Cardiac septum (tissue), 1 donor: ENCODE measurements at regions not wholly inside any gene's neighbourhood (a gene's known extent, or its start where the extent isn't known, plus 50 kb on each side); places are given as distances from the start of the nearest gene placed in this dataset.
"Not testable (repeated sequence)": the region's sequence is repeated elsewhere in the genome, so short reads cannot be mapped to it uniquely, and the experiment has no call there.

Experiments used
- DNase-seq: peaks from one replicate; pipeline ENCODE4 v3.0.0-alpha.2; 2020; ENCODE audit warnings: low spot score
- intact Hi-C: fragments of 100-400 bp; cut with DNase I; formaldehyde crosslinking; loops from one replicate; pipeline ENCODE4 v1.14.0; 2022
- donor health status: DM: no; HTN: no; CAD: no.

- intact Hi-C loops, result no loop called here
- DNase-seq, result no peak
Observed at GRCh38 chr11:98674390-98674789, 346.4 kb upstream of the CNTN5 start.

DNA sequence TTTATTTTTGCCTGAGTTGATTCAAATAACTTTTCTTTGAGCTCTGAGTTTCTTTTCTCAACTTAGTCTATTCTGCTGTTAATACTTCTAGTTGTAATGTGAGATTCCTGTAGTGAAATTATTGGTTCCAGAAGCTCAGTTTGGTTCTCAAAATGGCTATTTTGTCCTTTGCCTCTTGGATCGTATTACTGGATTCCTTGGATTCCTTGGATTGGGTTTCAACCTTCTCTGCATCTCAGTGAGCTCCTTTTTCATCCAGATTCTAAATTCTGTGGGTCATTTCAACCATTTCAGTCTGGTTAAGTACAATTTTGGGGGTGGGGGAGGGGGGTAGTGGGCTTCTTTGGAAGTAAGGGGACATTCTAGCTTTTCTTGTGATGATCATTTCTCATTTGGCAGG, 341.1 kb upstream of the CNTN5 start:
- no peak for DNase-seq
- intact Hi-C loops, result no loop called here

GRCh38 chr11:98701541-98701940, 319.2 kb upstream of the CNTN5 start:
- DNase-seq, result no peak
- intact Hi-C loops, result no loop called here

DNA sequence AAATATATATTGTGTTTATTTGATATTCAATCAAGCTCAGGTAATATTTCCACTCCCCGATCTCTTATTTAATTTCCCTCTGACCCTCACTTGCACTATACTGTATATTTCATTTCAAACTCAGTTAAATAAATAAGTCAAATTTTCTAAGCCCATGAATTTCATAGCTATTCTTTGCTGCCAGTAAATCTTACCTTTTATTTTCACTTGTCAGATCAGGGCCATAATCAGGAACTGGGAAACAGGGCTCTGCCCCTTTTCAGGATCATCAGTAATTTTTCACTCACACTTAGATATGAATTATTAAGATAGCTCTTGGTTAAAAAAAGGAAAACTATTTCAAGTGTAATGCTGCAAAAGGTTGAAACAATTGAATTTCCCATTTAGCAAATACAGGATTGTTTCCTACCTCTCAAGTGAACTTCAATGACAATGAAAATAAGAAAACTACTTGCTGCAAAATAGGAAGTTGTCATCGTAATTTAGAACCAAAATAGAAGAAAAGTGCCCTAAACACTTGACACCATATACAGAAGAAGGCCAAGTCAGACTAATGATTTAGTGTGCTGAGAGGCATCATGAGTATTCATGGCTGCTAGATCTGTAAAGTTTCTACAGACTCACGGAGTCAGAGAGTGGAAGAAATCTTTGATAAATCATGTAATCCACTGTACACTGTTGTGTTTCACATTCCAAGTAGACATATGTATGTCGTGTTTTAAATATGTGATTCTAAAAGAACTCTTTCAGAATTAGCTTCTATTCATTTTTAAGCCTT, 316.8 kb upstream of the CNTN5 start:
- DNase-seq, result no peak
- intact Hi-C loops, result no loop called here

DNA sequence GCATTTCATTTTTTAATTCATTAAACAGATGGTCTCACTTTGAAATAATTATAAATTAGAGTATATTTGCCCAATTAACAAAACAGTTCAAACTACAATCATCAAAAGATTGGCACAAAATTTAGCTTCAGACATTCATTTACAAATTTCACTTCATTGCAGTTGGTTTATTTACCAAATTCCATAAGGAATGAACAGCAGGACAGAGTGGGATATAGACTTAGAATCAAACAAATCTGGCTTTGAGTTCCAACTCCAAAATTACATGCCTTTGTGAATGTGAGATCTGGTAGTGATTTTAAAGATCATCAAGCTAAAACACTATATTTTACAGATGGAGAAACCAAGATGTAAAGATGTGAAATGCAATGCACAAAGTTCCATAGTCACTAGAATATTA, 310.7 kb upstream of the CNTN5 start:
- intact Hi-C loops, result no loop called here
- no peak for DNase-seq

GRCh38 chr11:98710986-98711385, 309.8 kb upstream of the CNTN5 start:
- intact Hi-C loops, result no loop called here
- no peak for DNase-seq

DNA sequence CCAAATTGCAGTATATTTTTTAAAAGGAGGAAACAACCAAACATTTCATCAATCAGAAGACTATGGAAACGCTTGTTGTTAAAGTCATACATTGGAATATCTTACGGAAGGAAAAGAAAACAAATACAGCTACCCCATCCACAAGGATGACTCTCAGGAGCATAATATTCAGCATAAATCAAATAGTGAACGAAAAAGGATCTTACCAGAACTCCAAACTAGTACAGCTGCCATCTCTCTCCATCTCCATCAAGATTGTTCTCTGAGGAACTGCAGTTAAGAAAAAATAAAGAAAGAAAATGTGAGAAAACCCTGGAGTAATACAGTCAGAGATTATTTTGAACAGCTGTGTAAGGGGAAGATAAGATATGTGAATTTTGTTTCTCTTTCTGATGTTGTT, 299.8 kb upstream of the CNTN5 start:
- no peak for DNase-seq
- intact Hi-C loops, result no loop called here

DNA sequence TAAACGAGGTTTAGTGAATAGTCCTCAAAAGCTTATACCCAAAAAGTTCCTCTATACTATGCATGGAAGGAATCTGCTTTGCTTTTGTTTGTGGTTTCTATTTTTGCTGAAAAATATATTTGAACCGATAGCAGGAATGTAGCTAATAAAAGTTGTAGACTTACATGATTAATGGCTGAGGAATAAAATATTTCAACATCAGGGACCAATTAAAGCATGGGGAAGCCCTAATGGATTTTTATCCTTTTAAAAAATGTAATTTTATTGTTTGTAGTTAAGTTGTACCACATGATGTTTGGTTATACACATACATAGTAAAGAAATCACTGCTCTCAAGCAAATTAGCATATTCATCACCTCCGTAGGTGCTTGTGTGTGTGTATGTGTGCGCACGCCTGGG, 295.3 kb upstream of the CNTN5 start:
- intact Hi-C loops, result no loop called here
- DNase-seq, result no peak

GRCh38 chr11:98728421-98728820, 292.3 kb upstream of the CNTN5 start:
- intact Hi-C loops, result no loop called here
- no peak for DNase-seq

GRCh38 chr11:98729118-98729517, 291.6 kb upstream of the CNTN5 start:
- no peak for DNase-seq
- intact Hi-C loops, result no loop called here

DNA sequence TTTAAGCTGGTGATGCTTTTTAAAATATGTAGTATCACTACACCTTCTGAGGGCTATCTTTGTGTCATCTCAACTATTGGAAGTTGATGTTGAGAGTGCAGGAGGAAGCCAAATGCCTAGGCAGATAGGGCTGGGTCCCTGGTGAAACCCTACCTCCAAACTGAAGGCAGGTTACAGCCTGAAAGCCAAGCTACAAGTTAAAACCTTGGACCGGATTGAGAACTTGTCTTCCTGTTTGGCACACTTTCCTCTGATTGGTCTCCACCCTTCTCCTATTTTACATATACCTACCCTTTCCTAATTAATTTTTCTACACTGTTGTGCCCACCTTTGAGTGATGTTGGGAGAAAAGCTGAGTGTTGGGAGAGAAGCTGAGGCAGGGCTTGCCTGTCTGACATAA, 287.8 kb upstream of the CNTN5 start:
- DNase-seq, result no peak
- intact Hi-C loops, result no loop called here

- DNase-seq, intact Hi-C loops: not testable (repeated sequence)
Observed at GRCh38 chr11:98733378-98733777, 287.4 kb upstream of the CNTN5 start.

- DNase-seq, result no peak
- intact Hi-C loops, result no loop called here
Observed at GRCh38 chr11:98734686-98735085, 286.1 kb upstream of the CNTN5 start.

DNA sequence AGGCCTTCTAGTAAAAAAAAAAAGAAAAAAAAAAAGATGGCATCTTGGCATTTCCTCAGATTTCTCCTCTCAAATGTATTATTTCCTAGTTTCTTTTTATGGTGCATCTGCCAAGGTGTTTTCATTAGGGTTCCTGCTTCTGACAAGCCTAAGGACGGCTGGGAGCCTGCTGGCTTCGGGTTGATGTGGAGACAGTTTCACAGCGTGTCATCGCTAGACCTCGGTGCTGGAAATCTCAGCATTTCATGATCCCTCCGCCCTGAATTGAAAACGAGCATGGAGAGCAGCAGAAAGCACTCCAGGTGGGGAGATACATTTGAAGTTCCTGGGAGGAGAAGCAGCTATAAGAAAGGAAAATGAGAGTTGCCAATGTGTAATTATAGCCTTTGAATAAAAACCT, 283.9 kb upstream of the CNTN5 start:
- no peak for DNase-seq
- intact Hi-C loops, result no loop called here

GRCh38 chr11:98740321-98740720, 280.4 kb upstream of the CNTN5 start:
- intact Hi-C loops, result no loop called here
- no peak for DNase-seq

DNA sequence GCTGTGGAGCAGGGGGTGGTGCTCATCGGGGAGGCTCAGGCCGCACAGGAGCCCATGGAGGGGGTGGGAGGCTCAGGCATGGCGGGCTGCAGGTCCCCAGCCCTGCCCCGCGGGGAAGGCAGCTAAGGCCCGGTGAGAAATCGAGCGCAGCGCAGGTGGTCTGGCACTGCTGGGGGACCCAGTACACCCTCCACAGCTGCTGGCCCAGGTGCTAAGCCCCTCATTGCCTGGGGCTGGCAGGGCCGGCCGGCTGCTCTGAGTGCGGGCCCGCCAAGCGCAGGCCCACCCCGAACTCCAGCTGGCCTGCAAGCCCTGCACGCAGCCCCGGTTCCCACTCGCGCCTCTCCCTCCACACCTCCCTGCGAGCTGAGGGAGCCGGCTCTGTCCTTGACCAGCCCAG, 257.3 kb upstream of the CNTN5 start:
- DNase-seq, intact Hi-C loops: not testable (repeated sequence)

- DNase-seq, result no peak
- intact Hi-C loops, result no loop called here
Observed at GRCh38 chr11:98766903-98767302, 253.8 kb upstream of the CNTN5 start.

DNA sequence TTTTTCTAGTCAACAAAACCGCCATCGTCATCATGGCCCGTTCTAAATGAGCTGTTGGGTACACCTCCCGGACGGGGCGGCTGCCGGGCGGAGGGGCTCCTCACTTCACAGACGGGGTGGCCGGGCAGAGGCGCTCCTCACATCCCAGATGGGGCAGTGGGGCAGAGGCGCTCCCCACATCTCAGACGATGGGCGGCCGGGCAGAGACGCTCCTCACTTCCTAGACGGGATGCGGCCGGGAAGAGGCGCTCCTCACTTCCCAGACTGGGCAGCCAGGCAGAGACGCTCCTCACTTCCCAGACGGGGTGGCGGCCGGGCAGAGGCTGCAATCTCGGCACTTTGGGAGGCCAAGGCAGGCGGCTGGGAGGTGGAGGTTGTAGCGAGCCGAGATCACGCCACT, 250.7 kb upstream of the CNTN5 start:
- intact Hi-C loops, DNase-seq: not testable (repeated sequence)

DNA sequence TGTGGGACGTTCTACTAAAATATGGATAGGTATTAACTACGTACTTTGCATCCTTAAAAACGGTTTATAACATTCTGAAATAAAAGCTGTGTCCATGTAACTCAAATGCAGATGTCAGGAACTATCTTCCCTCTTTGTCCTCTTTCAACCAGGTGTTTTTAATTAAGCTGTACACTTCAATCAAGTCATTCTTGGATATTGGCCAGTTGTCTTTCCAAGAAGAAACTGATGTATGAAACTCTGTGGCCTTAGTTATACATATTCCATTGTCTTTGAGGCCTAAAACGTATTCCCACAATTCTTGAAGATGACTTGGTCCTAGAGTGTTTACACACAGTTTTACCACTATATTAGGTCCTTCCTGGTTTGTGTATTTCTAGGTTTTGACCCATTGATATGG, 249.0 kb upstream of the CNTN5 start:
- intact Hi-C loops, result no loop called here
- DNase-seq, result no peak

GRCh38 chr11:98772893-98773292, 247.9 kb upstream of the CNTN5 start:
- DNase-seq, result no peak
- intact Hi-C loops, result no loop called here

- DNase-seq, result no peak
- intact Hi-C loops, result no loop called here
Observed at GRCh38 chr11:98793276-98793675, 227.5 kb upstream of the CNTN5 start.

DNA sequence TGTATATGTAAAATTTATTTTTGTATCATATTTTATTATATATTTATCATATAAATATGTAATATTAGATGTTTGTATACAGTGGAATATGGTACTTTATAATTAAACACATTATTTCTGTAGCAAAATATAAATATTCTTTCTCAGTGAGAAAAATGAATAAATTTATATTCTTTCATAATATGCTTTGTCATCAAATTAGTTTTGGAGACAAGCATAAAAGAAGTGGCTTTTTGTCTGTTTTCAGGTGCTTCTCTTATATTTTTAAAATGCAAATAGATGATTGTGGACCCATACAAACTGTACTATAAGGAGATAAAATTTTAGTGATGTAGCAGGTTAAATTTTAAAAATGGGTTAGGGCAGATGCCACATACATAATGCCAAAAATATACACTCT, 222.4 kb upstream of the CNTN5 start:
- DNase-seq, result no peak
- intact Hi-C loops, result no loop called here
